ENCODE measurements at regions not wholly inside any gene's neighbourhood (a gene's known extent, or its start where the extent isn't known, plus 50 kb on each side); places are given as distances from the start of the nearest gene placed in this dataset.
"Not testable (repeated sequence)": the region's sequence is repeated elsewhere in the genome, so short reads cannot be mapped to it uniquely, and the experiment has no call there.

GRCh38 chr12:131192951-131193350 lies 239.2 kb downstream of the ADGRD1 start:
- ATAC-seq (ENCODE audit: low read depth in 2 of 2), result no peak
- no peak for DNase-seq
- Mint-ChIP-seq H3K27me3 (peaks cover 0 to 10% (median 4%) of the 10 kb centered on the region in 3 donors), H3K36me3 (no peaks in the 10 kb centered on the region), H3K4me3 (no peak overlapping the region), H3K9me3 (peaks cover 3 to 9% (median 5%) of the 10 kb centered on the region in 7 donors), H3K27ac (no peak overlapping the region), H3K4me1 (no peaks in the 10 kb centered on the region)

DNA sequence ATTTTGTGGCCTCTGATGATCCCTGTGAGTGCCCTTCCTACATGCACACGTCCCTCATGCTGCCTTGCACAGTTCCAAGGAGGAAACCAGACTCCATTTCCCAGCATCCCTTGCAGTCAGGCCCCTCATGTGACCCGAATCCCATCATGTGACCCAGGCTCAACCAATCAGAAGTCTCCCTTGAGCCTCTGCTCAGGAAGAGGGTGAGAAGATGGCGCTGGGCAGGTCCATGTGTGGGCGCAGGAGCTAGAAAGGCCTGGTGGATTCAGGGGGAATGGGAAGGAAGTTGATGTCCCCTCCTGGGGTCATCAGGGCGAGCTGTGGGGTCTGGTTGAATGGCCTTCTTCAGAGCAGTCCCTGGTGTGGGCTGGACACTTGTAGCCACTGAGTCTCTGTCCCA lies 240.5 kb downstream of the ADGRD1 start:
- H3K9me3 Mint-ChIP-seq, result peaks cover 0 to 2% (median under 1%) of the 10 kb centered on the region in 7 donors
- H3K36me3 Mint-ChIP-seq, result no peaks in the 10 kb centered on the region
- H3K27me3 Mint-ChIP-seq, result peaks cover 0 to 10% (median 4%) of the 10 kb centered on the region in 3 donors
- ATAC-seq (ENCODE audit: low read depth in 2 of 2) (no peak), DNase-seq (no peak)
- no peaks in the 10 kb centered on the region for H3K4me1 Mint-ChIP-seq
- no peak overlapping the region for H3K27ac Mint-ChIP-seq
- no peak overlapping the region for H3K4me3 Mint-ChIP-seq

- no peak for ATAC-seq (ENCODE audit: low read depth in 2 of 2)
- Mint-ChIP-seq H3K9me3 (no peaks in the 10 kb centered on the region), H3K27ac (no peak overlapping the region)
Observed at GRCh38 chr12:131195796-131196195, 242.1 kb downstream of the ADGRD1 start.

GRCh38 chr12:131196220-131196619 lies 242.5 kb downstream of the ADGRD1 start:
- no peaks in the 10 kb centered on the region for H3K9me3 Mint-ChIP-seq
- H3K27me3 Mint-ChIP-seq, result peaks cover 0 to 10% (median 4%) of the 10 kb centered on the region in 3 donors
- DNase-seq (no peak), ATAC-seq (ENCODE audit: low read depth in 2 of 2) (no peak)
- no peaks in the 10 kb centered on the region for H3K4me1 Mint-ChIP-seq
- peak overlapping the region in 1 of 6 donors; percentile 34 for H3K27ac Mint-ChIP-seq
- no peaks in the 10 kb centered on the region for H3K36me3 Mint-ChIP-seq
- H3K4me3 Mint-ChIP-seq, result no peak overlapping the region

More at GRCh38 chr12:131195796-131196195, 242.1 kb downstream of the ADGRD1 start:
- H3K4me1 Mint-ChIP-seq, result no peaks in the 10 kb centered on the region
- H3K36me3 Mint-ChIP-seq, result no peaks in the 10 kb centered on the region
- no peak for DNase-seq
- peaks cover 0 to 10% (median 4%) of the 10 kb centered on the region in 3 donors for H3K27me3 Mint-ChIP-seq
- no peak overlapping the region for H3K4me3 Mint-ChIP-seq

GRCh38 chr12:131197490-131197889 lies 243.8 kb downstream of the ADGRD1 start:
- H3K9me3 Mint-ChIP-seq, result no peaks in the 10 kb centered on the region
- DNase-seq, result no peak
- no peak for ATAC-seq (ENCODE audit: low read depth in 2 of 2)
- peaks cover 0 to 9% (median 4%) of the 10 kb centered on the region in 3 donors for H3K27me3 Mint-ChIP-seq
- H3K36me3 Mint-ChIP-seq, result no peaks in the 10 kb centered on the region
- H3K4me3 Mint-ChIP-seq, result no peak overlapping the region
- H3K27ac Mint-ChIP-seq, result no peak overlapping the region
- no peaks in the 10 kb centered on the region for H3K4me1 Mint-ChIP-seq

DNA sequence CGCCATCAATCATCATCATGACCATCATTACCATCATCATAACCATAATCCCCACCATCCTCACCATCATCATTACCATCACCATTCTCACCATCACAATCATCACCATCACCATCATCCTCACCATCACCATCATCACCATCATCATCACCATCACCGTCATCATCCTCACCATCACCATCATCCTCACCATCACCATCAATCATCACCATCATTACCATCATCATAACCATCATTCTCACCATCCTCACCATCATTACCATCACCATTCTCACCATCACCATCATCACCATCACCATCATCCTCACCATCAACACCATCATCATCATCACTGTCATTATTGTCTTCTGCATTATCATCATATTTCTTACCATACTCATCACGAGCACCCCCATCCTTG lies 245.5 kb downstream of the ADGRD1 start:
- Mint-ChIP-seq H3K36me3 (no peaks in the 10 kb centered on the region), H3K4me3 (no peak overlapping the region), H3K27ac (no peak overlapping the region), H3K4me1 (no peaks in the 10 kb centered on the region), H3K27me3 (peaks cover 0 to 4% (median 0%) of the 10 kb centered on the region in 3 donors), H3K9me3 (no peaks in the 10 kb centered on the region)
- DNase-seq, result no peak
- no peak for ATAC-seq (ENCODE audit: low read depth in 2 of 2)

DNA sequence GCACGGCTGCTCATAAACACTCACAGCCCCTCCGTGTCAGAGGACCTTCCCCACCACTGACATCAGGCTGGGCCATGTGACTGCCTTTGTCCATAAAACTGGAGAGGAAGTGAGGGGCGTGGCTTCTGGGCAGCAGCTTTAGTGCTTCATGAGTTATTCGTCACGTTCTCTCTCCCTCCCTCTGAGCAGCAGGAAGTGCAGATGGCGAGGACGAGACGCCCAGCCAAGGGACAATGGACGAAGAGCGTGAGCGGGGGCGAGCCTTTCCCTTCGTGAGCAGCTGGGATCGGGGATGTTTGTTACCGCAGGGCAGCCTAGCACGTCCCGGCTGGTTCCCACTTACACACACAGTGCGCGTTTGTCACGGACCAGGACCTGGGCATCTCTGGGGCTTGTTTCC lies 248.2 kb downstream of the ADGRD1 start:
- not testable (repeated sequence) for H3K4me1 Mint-ChIP-seq; ATAC-seq (ENCODE audit: low read depth in 2 of 2); H3K4me3 Mint-ChIP-seq; DNase-seq; H3K27me3 Mint-ChIP-seq; H3K36me3 Mint-ChIP-seq; H3K9me3 Mint-ChIP-seq; H3K27ac Mint-ChIP-seq

DNA sequence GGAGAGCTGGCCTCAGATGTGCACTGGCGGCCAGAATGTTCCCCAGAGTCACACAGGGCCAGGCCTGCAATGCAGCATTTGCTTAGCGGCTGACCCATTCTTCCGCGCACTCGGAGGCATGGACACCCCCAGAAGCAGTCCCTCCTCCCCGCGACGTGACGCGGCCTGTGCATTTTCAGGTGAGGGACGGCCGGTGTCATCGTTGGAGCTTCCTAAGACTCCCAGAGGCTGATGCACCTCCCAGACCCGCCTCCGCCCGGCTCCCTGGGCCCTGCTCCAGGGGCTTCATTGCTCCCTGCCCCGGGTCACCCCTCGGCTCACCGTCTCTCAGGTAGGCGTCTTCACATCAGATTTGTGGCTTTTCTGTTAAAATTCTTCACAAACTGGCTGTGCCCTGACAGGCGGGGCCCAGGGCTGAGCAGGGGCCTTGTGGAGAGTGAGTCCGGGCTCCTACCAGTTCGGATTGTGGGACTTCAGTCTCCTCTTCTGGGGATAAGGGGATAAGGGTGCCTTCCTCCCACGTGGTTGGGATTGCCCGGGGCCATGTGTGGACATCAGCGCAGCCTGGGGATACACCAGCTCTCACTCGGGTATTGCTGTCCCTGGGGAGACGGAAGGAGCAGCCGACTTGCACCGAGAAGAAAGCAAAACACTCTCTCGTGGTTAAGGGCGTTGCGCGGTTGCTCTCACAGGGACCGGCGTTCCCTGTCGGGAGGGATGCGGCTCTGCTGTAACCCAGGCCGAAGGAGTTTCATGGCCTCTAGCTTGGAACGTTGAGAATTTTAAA lies 249.1 kb downstream of the ADGRD1 start:
- no peaks in the 10 kb centered on the region for H3K9me3 Mint-ChIP-seq
- H3K4me3 Mint-ChIP-seq, result no peak overlapping the region
- H3K36me3 Mint-ChIP-seq, result no peaks in the 10 kb centered on the region
- DNase-seq (no peak), ATAC-seq (ENCODE audit: low read depth in 2 of 2) (no peak)
- no peak overlapping the region for H3K27ac Mint-ChIP-seq
- H3K4me1 Mint-ChIP-seq, result no peaks in the 10 kb centered on the region
- no peaks in the 10 kb centered on the region for H3K27me3 Mint-ChIP-seq

DNA sequence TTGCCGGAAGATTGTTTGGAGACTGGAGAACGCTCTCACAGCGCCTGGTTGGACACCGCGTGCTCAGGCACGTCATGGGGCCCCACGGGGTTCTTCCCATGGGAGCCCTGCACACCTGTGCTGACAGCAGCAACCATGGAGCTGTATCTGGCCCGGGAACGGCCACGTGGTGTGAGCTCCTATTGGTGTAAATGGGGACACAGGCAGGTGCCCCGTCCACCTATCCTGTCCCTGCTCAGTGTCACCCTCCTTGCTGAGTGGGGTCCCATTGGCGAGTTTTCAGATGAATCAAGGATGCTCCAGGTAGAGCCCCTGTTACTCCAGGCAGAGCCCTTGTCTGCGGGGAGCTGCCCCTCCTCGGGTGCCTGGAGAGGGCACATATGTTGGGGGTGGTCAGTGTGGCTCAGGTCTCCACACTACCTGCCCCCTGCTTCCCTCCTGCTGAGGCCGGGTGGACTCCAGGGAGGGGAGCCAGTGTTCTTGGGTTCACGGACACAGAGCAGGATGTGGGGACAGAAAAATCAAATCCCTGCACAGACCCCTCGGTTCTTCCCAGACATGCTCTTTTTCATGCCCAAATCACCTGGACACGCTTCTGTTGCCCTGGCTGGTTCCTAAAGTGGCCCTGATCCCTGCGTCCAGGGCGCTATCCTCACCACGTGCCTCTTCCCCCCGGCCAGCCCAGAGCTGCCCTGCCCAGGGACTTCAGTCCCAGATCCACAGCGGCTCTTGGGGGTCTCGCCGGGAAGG lies 250.1 kb downstream of the ADGRD1 start:
- no peak for ATAC-seq (ENCODE audit: low read depth in 2 of 2)
- DNase-seq, result no peak
- no peaks in the 10 kb centered on the region for H3K4me1 Mint-ChIP-seq
- H3K27me3 Mint-ChIP-seq, result peaks cover 0 to 3% (median 0%) of the 10 kb centered on the region in 3 donors
- no peaks in the 10 kb centered on the region for H3K36me3 Mint-ChIP-seq
- H3K27ac Mint-ChIP-seq, result no peak overlapping the region
- no peak overlapping the region for H3K4me3 Mint-ChIP-seq
- H3K9me3 Mint-ChIP-seq, result no peaks in the 10 kb centered on the region

GRCh38 chr12:131204416-131205274 lies 250.9 kb downstream of the ADGRD1 start:
- no peaks in the 10 kb centered on the region for H3K9me3 Mint-ChIP-seq
- no peaks in the 10 kb centered on the region for H3K36me3 Mint-ChIP-seq
- H3K4me1 Mint-ChIP-seq, result no peaks in the 10 kb centered on the region
- H3K27me3 Mint-ChIP-seq, result peaks cover 3 to 6% (median 3%) of the 10 kb centered on the region in 3 donors
- H3K4me3 Mint-ChIP-seq, result no peak overlapping the region
- DNase-seq (no peak), ATAC-seq (ENCODE audit: low read depth in 2 of 2) (no peak)
- H3K27ac Mint-ChIP-seq, result no peak overlapping the region

DNA sequence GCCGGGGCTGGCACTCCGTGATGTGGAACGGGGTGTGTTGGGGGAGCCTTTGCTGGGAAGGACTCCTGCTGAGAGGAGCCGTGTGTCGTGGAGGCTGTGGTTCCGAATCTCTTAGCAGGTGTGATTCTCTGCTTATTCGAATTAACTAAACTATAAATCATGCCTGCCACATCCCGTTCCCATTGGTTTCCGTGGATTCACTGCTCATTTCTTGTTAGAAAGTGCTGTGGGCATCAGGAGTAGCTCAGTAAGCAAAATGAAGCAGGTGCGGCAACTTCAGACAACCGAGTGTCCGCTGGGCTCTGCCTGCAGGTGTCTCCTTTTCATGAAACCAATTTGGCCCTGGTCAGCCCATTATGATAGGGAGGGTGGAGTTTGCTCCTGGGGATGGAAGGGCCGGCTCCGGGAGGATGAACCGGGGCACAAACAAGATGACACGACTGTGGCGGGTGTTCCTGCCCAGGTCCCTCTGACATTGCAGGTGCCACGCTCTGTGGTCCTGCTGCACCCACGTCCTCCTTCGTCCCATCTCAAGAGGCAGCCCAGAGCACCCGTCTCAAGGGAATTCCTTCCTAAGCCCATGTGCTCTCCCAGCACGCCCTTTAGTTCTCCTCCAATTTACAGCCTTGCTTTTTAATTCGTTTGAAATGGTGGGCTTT lies 251.7 kb downstream of the ADGRD1 start:
- not testable (repeated sequence) for H3K36me3 Mint-ChIP-seq, H3K27ac Mint-ChIP-seq

GRCh38 chr12:131206630-131207299 lies 253.1 kb downstream of the ADGRD1 start:
- not testable (repeated sequence) for H3K36me3 Mint-ChIP-seq; H3K9me3 Mint-ChIP-seq; H3K27me3 Mint-ChIP-seq; H3K4me3 Mint-ChIP-seq; ATAC-seq (ENCODE audit: low read depth in 2 of 2); DNase-seq; H3K4me1 Mint-ChIP-seq
- peak overlapping the region in 1 of 6 donors; percentile 32 for H3K27ac Mint-ChIP-seq

More for the DNA sequence above, 251.7 kb downstream of the ADGRD1 start:
- not testable (repeated sequence) for ATAC-seq (ENCODE audit: low read depth in 2 of 2); H3K9me3 Mint-ChIP-seq; H3K27me3 Mint-ChIP-seq; DNase-seq; H3K4me1 Mint-ChIP-seq; H3K4me3 Mint-ChIP-seq

DNA sequence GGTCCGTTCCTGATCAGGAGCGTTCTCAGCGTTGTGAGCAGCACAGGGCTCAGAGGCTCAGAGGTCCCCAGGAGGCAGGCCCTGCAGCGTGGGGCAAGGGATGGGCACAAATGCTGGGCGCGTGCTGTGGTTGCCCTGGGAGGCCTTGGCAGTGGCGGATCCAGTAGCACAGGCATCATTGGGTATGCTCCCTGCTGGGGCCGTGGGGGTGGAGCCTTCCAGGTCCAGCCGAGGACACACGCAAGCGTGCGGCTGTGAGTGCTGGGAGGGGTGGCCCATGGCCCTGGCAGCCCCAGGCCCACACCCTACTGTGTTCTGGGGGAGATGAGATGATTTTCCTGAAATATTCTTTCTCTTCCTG lies 253.6 kb downstream of the ADGRD1 start:
- H3K4me1 Mint-ChIP-seq; H3K27ac Mint-ChIP-seq; H3K9me3 Mint-ChIP-seq; DNase-seq; ATAC-seq (ENCODE audit: low read depth in 2 of 2); H3K36me3 Mint-ChIP-seq; H3K4me3 Mint-ChIP-seq; H3K27me3 Mint-ChIP-seq: not testable (repeated sequence)

Data from naive B cell (primary cell).